ENCODE measurements at regions not wholly inside any gene's neighbourhood (a gene's known extent, or its start where the extent isn't known, plus 50 kb on each side); places are given as distances from the start of the nearest gene placed in this dataset.

- H3K4me1 ChIP-seq (ENCODE audit: control insufficient read depth, insufficient read depth, low read length) = no peaks in the 10 kb centered on the region
- ChIA-PET RAD21 (ENCODE audit: unreplicated experiment) (no interaction called here), POLR2A (no interaction called here), CTCF (no interaction called here), SMC1A (ENCODE audit: uncharacterized antibody, unreplicated experiment) (no interaction called here)
- no peak overlapping the region for H3K4me3 ChIP-seq
- no peaks in the 10 kb centered on the region for H3K79me2 ChIP-seq (ENCODE audit: control insufficient read depth, insufficient read depth, low read length)
- FAIRE-seq (no peak), DNase-seq (ENCODE audit: low read depth, low spot score) (no peak), ATAC-seq (no peak)
- H3K9ac ChIP-seq (ENCODE audit: control insufficient read depth, insufficient read depth, low read length) = no peak overlapping the region
- 29% methylated on average over 2 of the region's 2 CpGs for whole genome bisulfite sequencing (ENCODE audit: insufficient coverage, insufficient replicate concordance, low lambda C conversion rate, missing lambda C conversion rate)
- no peaks in the 10 kb centered on the region for H4K20me1 ChIP-seq (ENCODE audit: control insufficient read depth, insufficient read depth)
- H3K27ac ChIP-seq (ENCODE audit: control insufficient read depth, insufficient read depth) = no peak overlapping the region
- no peak overlapping the region for H2AFZ ChIP-seq (ENCODE audit: control insufficient read depth, low read depth, low read length)
- H3K36me3 ChIP-seq (ENCODE audit: control insufficient read depth in 2 of 2, insufficient read depth in 2 of 2, low read length in 1 of 2) = no peaks in the 10 kb centered on the region
- no peak overlapping the region for H3K4me2 ChIP-seq (ENCODE audit: control insufficient read depth, insufficient read depth)
- H3K9me3 ChIP-seq (replicated peaks; ENCODE audit: control insufficient read depth, insufficient read depth, low read length) = no peaks in the 10 kb centered on the region
- TF ChIP-seq PAX8 (IDR thresholded peaks at IDR 0.05) (no peak), NBN (IDR thresholded peaks at IDR 0.05) (no peak), HDAC2 (IDR thresholded peaks at IDR 0.05) (no peak), SREBF1 (IDR thresholded peaks at IDR 0.05; ENCODE audit: low read length) (no peak), GATAD2B (conservative IDR thresholded peaks at IDR 0.05; ENCODE audit: low read depth) (no peak), HCFC1 (IDR thresholded peaks at IDR 0.05; ENCODE audit: low read length) (no peak), CEBPZ (IDR thresholded peaks at IDR 0.05; ENCODE audit: low read depth, low read length) (no peak)
- in situ Hi-C loops (cut with MboI) (no loop called here), intact Hi-C loops (cut with micrococcal nuclease; ENCODE audit: unreplicated experiment) (no loop called here)
- no TSS peak for BruUV-seq (replicated peaks)
- H3K27me3 ChIP-seq (replicated peaks in 1 of 2; ENCODE audit: control insufficient read depth in 2 of 2, insufficient read depth in 2 of 2, low read length in 1 of 2) = no peaks in the 10 kb centered on the region
Measured at GRCh38 chr3:64935971-64936370, 248.2 kb upstream of the ADAMTS9 start.

Measured in GM12878 (cell line).